Large intestine (tissue), 3 donors: ENCODE measurements at regions not wholly inside any gene's neighbourhood (a gene's known extent, or its start where the extent isn't known, plus 50 kb on each side); places are given as distances from the start of the nearest gene placed in this dataset.

Source experiments
- DNase-seq, 2 donors: peaks; one replicate each; pipeline versions ENCODE4 v3.0.0 to v3.0.0-alpha.2; 2013
- H3K27ac ChIP-seq: one replicate; pipeline ENCODE4 v1.5.1; 2013; ENCODE audit warnings: low read length
- H3K27me3 ChIP-seq: 2 replicates; pipeline ENCODE4 v1.6.1; 2013; ENCODE audit warnings: low read length; ENCODE audit not compliant: control insufficient read depth, insufficient read depth
- H3K36me3 ChIP-seq: 2 replicates; pipeline ENCODE4 v1.6.1; 2013; ENCODE audit warnings: low read length; ENCODE audit not compliant: control insufficient read depth, insufficient read depth
- H3K4me1 ChIP-seq: one replicate; pipeline ENCODE4 v1.6.1; 2013; ENCODE audit warnings: low read length; ENCODE audit not compliant: control insufficient read depth, insufficient read depth
- H3K4me3 ChIP-seq: one replicate; pipeline ENCODE4 v1.5.1; 2013; ENCODE audit warnings: low read length
- H3K9me3 ChIP-seq: one replicate; pipeline ENCODE4 v1.6.1; 2013; ENCODE audit warnings: mild to moderate bottlenecking, low read depth, low read length, moderate library complexity; ENCODE audit not compliant: control insufficient read depth
- WGBS: methylation state at CpG from one replicate; pipeline ENCODE4 v1.1.5; 2013; ENCODE audit warnings: low lambda C conversion rate; ENCODE audit not compliant: insufficient coverage; 5-methylcytosine and 5-hydroxymethylcytosine counted together

DNA sequence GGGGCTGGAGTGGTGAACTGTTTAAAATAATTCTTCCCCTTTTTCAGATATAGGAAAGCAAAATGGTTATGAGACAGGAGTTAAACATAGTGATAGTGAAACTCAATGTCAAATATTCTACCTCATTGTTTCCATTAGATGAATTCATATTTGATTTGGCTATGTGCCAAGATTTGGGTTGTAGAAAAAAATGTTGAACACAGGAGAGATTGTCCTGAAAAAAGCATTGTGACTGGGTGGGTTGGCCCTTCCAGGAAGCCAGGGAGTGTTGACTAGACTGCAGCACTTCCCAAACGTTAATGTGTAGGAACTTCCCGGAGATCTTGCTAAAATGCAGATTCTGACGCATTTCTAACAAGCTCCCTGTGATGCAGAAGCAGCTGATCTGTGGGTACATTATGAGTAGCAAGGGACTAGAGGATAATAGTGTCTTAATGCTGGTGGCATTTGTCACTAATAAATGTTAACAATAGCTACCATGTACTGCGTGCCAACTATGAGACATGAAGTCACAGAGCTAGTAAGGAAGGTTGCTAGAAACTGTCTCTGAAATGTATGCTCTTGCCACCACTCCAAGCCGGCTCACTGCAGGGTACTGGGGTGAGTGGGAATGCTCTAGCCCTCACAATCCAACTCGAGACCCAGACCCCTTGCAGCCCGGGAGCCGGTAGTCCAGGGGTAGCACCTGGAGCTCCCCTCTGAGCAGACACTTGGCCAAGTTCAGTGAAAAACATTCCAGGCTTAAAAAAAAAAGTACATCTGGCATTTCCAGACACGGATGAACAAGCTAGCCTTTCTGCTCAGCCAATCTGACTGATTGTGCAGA is 120.6 kb downstream of the CD47 start:
- no peaks in the 10 kb centered on the region for H3K36me3 ChIP-seq
- no peaks in the 10 kb centered on the region for H3K27me3 ChIP-seq
- 80% methylated on average over 2 of the region's 9 CpGs for WGBS
- H3K4me1 ChIP-seq, result peaks cover 7% of the 10 kb centered on the region
- DNase-seq, result peak; percentile 38 to 73
- H3K27ac ChIP-seq, result no peak overlapping the region
- H3K4me3 ChIP-seq, result no peak overlapping the region
- no peaks in the 10 kb centered on the region for H3K9me3 ChIP-seq

GRCh38 chr3:107969525-107969924 is 121.3 kb downstream of the CD47 start:
- DNase-seq, result no peak
- no peak overlapping the region for H3K27ac ChIP-seq
- no peaks in the 10 kb centered on the region for H3K36me3 ChIP-seq
- H3K4me1 ChIP-seq, result peaks cover 7% of the 10 kb centered on the region
- H3K4me3 ChIP-seq, result no peak overlapping the region
- H3K27me3 ChIP-seq, result no peaks in the 10 kb centered on the region
- H3K9me3 ChIP-seq, result no peaks in the 10 kb centered on the region
- whole genome bisulfite sequencing, result no CpG with 5 or more reads among the region's 4 CpGs

- no peaks in the 10 kb centered on the region for H3K36me3 ChIP-seq
- no peaks in the 10 kb centered on the region for H3K9me3 ChIP-seq
- no peak overlapping the region for H3K27ac ChIP-seq
- no peak for DNase-seq
- H3K27me3 ChIP-seq, result no peaks in the 10 kb centered on the region
- H3K4me1 ChIP-seq, result peaks cover 12% of the 10 kb centered on the region
- 80% methylated on average over 2 of the region's 5 CpGs for WGBS
- no peak overlapping the region for H3K4me3 ChIP-seq
Measured at GRCh38 chr3:107966276-107966675, 124.6 kb downstream of the CD47 start.

DNA sequence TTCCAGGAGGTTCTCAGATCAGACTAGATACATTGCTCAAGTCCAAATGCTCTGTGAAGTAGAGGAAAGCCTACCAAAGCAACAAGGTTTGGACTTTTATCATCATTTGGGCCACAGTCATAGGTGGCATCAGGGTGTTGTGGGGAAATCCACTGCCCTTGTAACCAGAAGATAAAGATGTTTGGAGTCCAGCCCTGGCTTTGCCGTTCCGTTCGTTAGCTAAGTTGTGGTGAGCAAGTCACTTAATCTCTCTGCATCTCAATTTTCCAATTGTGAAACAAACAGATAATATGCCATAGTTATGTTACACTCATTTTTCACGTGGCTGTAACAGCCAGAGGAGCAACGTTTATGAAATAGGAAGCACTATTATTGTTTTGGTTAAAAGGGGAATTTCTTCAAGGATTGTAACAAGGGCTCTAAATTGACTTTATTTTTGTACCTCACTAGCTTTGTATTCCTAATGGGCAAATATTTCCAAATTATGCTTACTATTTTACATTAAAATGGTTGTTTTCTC is 125.6 kb downstream of the CD47 start:
- no peaks in the 10 kb centered on the region for H3K36me3 ChIP-seq
- no peaks in the 10 kb centered on the region for H3K9me3 ChIP-seq
- no peak for DNase-seq
- 60% methylated on average over 1 of the region's 5 CpGs for WGBS
- no peak overlapping the region for H3K27ac ChIP-seq
- no peaks in the 10 kb centered on the region for H3K27me3 ChIP-seq
- peaks cover 6% of the 10 kb centered on the region for H3K4me1 ChIP-seq
- H3K4me3 ChIP-seq, result no peak overlapping the region

GRCh38 chr3:107963581-107963980 is 127.2 kb downstream of the CD47 start:
- no peak for DNase-seq
- WGBS, result no CpG with 5 or more reads among the region's 1 CpG
- Histone ChIP-seq H3K4me3 (no peak overlapping the region), H3K9me3 (no peaks in the 10 kb centered on the region), H3K27ac (no peak overlapping the region), H3K36me3 (no peaks in the 10 kb centered on the region), H3K4me1 (peaks cover 4% of the 10 kb centered on the region), H3K27me3 (no peaks in the 10 kb centered on the region)

DNA sequence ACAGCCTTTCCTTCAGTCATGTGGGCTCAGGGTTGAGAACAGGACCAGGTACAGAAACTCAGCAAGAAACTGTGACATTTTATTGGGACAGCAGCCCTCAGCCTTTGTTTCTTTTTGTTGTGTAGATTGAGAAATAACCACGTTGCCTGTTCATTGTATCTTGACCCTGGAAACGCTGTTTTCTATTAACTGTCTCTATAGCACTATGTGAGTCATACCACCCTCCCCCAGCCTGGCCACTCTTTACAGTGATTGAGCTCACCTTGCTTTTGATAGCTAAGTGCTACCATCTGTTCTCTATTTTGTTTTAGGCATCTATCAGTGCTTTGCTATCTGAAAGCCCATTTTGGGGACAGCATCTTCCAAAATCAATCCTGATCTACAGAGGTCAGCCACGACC is 127.9 kb downstream of the CD47 start:
- peaks cover 4% of the 10 kb centered on the region for H3K4me1 ChIP-seq
- no peaks in the 10 kb centered on the region for H3K27me3 ChIP-seq
- peak; percentile 67 to 87 for DNase-seq
- no peak overlapping the region for H3K4me3 ChIP-seq
- H3K9me3 ChIP-seq, result no peaks in the 10 kb centered on the region
- WGBS, result 70% methylated on average over 2 of the region's 3 CpGs
- H3K36me3 ChIP-seq, result no peaks in the 10 kb centered on the region
- H3K27ac ChIP-seq, result peak overlapping the region; percentile 61

GRCh38 chr3:107962037-107962436 is 128.8 kb downstream of the CD47 start:
- no peak for DNase-seq
- Histone ChIP-seq H3K27ac (no peak overlapping the region), H3K27me3 (no peaks in the 10 kb centered on the region), H3K4me3 (no peak overlapping the region), H3K36me3 (no peaks in the 10 kb centered on the region), H3K4me1 (peaks cover 4% of the 10 kb centered on the region), H3K9me3 (no peaks in the 10 kb centered on the region)
- 100% methylated on average over 1 of the region's 4 CpGs for WGBS

DNA sequence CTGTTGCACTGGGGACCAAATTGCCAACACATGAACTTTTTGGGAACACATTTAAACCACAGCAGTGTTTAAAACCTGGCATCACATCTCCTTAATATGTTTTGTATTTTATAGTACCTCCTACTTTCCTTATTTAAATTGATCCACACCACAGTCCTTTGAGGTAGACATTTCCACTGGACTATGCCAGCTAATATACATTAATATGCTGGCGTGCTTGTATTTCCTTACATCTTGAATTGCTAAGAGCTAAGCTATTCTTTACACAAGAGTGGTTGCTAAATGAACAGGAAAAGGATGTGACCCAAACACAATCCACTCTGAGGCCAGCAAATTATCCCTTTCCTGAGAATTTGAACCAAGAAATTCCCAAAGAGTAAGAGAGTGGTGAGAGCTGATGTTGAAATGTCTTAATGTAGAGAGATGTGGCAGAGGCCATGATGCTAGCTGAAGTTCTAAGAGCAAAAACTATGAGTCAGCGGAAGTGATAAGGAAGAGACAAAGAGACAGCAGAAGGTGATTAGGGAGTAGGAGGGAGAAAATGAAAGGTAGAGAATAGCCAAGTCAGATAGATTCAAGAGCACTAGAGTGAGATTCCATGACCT is 131.2 kb downstream of the CD47 start:
- Histone ChIP-seq H3K4me3 (no peak overlapping the region), H3K27me3 (no peaks in the 10 kb centered on the region), H3K9me3 (no peaks in the 10 kb centered on the region), H3K4me1 (peaks cover 4% of the 10 kb centered on the region), H3K27ac (no peak overlapping the region), H3K36me3 (no peaks in the 10 kb centered on the region)
- 93% methylated on average over 2 of the region's 2 CpGs for WGBS
- DNase-seq, result no peak

GRCh38 chr3:107958146-107958545 is 132.7 kb downstream of the CD47 start:
- Histone ChIP-seq H3K9me3 (no peaks in the 10 kb centered on the region), H3K4me3 (no peak overlapping the region), H3K27me3 (no peaks in the 10 kb centered on the region), H3K4me1 (peaks cover 4% of the 10 kb centered on the region), H3K27ac (no peak overlapping the region), H3K36me3 (no peaks in the 10 kb centered on the region)
- no CpG with 5 or more reads among the region's 1 CpG for WGBS
- DNase-seq, result no peak

DNA sequence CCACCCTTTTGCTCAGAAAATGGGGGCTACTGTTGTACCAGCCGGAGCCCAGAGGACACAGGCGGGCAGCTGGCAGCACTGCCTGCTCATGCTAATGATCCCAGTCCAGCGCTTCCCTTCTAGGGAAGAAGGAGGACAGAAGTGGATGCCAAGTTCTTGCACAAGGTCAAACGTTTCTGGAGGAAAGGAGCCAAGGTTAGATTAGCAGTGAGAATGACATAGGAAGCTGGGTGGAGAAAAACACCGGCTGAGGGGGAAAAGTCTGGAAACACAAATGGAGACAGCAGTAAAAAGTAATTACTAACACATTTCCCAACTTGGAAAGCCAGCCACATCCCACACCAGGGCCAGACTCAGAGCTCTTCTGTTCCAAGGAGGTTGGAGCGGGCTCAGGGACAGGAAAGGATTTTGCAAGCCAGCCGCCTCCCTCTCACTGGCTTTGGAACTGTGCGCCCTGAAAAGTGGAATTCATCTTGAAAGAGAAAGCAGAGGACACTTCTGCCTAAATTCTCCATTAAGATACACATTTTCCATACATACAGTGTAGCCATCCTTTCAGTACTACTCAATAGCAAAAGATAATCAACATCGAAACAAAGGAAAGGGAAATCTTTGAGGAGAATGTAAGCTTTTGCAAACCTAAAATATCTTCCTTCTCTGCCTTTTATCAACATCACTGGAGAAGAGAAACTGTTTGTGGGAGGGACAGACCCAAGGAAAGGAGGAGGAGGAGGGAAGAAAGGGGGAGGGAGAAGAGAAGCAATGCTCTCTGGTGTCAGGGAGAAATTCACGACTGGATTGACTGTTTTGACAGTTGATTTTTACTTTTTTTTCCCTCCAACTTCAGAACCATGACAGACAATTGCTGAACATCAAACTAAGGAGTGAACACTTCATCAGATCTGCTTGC is 133.6 kb downstream of the CD47 start:
- Histone ChIP-seq H3K9me3 (no peaks in the 10 kb centered on the region), H3K4me1 (no peaks in the 10 kb centered on the region), H3K27ac (peak overlapping the region; percentile 5), H3K36me3 (no peaks in the 10 kb centered on the region), H3K4me3 (no peak overlapping the region), H3K27me3 (no peaks in the 10 kb centered on the region)
- WGBS, result 65% methylated on average over 2 of the region's 10 CpGs
- DNase-seq, result peak in 1 of 2 donors; percentile 22
